ENCODE measurements at regions not wholly inside any gene's neighbourhood (a gene's known extent, or its start where the extent isn't known, plus 50 kb on each side); places are given as distances from the start of the nearest gene placed in this dataset.
A peak's percentile ranks its signal among the peaks of the same experiment; 100 is the strongest.

GRCh38 chr11:16613512-16614381, 124.7 kb upstream of the C11orf58 start (continued):
- TF ChIP-seq, protein P1, sequence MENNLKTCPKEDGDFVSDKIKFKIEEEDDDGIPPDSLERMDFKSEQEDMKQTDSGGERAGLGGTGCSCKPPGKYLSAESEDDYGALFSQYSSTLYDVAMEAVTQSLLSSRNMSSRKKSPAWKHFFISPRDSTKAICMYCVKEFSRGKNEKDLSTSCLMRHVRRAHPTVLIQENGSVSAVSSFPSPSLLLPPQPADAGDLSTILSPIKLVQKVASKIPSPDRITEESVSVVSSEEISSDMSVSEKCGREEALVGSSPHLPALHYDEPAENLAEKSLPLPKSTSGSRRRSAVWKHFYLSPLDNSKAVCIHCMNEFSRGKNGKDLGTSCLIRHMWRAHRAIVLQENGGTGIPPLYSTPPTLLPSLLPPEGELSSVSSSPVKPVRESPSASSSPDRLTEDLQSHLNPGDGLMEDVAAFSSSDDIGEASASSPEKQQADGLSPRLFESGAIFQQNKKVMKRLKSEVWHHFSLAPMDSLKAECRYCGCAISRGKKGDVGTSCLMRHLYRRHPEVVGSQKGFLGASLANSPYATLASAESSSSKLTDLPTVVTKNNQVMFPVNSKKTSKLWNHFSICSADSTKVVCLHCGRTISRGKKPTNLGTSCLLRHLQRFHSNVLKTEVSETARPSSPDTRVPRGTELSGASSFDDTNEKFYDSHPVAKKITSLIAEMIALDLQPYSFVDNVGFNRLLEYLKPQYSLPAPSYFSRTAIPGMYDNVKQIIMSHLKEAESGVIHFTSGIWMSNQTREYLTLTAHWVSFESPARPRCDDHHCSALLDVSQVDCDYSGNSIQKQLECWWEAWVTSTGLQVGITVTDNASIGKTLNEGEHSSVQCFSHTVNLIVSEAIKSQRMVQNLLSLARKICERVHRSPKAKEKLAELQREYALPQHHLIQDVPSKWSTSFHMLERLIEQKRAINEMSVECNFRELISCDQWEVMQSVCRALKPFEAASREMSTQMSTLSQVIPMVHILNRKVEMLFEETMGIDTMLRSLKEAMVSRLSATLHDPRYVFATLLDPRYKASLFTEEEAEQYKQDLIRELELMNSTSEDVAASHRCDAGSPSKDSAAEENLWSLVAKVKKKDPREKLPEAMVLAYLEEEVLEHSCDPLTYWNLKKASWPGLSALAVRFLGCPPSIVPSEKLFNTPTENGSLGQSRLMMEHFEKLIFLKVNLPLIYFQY (CRISPR knock-in tag; IDR thresholded peaks at IDR 0.05; ENCODE audit: borderline replicate concordance): peak; percentile 71; the same call in 1 of the 2 replicates
- no peak for TF ChIP-seq TERF1 (CRISPR knock-in tag; IDR thresholded peaks at IDR 0.05)
- no peak for TF ChIP-seq NR2F1 (CRISPR knock-in tag; IDR thresholded peaks at IDR 0.05)
- peak; percentile 48; the same call in 1 of the 2 replicates for TF ChIP-seq FOXJ3 (CRISPR knock-in tag; IDR thresholded peaks at IDR 0.05; ENCODE audit: borderline replicate concordance)
- no peak for TF ChIP-seq CSRNP1 (CRISPR knock-in tag; IDR thresholded peaks at IDR 0.05)
- TF ChIP-seq, protein P2, sequence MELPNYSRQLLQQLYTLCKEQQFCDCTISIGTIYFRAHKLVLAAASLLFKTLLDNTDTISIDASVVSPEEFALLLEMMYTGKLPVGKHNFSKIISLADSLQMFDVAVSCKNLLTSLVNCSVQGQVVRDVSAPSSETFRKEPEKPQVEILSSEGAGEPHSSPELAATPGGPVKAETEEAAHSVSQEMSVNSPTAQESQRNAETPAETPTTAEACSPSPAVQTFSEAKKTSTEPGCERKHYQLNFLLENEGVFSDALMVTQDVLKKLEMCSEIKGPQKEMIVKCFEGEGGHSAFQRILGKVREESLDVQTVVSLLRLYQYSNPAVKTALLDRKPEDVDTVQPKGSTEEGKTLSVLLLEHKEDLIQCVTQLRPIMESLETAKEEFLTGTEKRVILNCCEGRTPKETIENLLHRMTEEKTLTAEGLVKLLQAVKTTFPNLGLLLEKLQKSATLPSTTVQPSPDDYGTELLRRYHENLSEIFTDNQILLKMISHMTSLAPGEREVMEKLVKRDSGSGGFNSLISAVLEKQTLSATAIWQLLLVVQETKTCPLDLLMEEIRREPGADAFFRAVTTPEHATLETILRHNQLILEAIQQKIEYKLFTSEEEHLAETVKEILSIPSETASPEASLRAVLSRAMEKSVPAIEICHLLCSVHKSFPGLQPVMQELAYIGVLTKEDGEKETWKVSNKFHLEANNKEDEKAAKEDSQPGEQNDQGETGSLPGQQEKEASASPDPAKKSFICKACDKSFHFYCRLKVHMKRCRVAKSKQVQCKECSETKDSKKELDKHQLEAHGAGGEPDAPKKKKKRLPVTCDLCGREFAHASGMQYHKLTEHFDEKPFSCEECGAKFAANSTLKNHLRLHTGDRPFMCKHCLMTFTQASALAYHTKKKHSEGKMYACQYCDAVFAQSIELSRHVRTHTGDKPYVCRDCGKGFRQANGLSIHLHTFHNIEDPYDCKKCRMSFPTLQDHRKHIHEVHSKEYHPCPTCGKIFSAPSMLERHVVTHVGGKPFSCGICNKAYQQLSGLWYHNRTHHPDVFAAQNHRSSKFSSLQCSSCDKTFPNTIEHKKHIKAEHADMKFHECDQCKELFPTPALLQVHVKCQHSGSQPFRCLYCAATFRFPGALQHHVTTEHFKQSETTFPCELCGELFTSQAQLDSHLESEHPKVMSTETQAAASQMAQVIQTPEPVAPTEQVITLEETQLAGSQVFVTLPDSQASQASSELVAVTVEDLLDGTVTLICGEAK (IDR thresholded peaks at IDR 0.05): no peak
- TF ChIP-seq, protein P2 (CRISPR knock-in tag; IDR thresholded peaks at IDR 0.05): no peak
- TF ChIP-seq ZSCAN12 (CRISPR knock-in tag; IDR thresholded peaks at IDR 0.05): no peak
- TF ChIP-seq FOXP4 (CRISPR knock-in tag; IDR thresholded peaks at IDR 0.05): peak; percentile 52; the same call in 1 of the 2 replicates
